GM12865 (cell line): ENCODE measurements at regions not wholly inside any gene's neighbourhood (a gene's known extent, or its start where the extent isn't known, plus 50 kb on each side); places are given as distances from the start of the nearest gene placed in this dataset.

ENCODE experiments used
- DNase-seq: peaks from one replicate; pipeline ENCODE4 v3.0.0; 2010; ENCODE audit warnings: low read depth
- H3K4me3 ChIP-seq: 2 replicates; pipeline ENCODE4 v1.5.1; 2011; ENCODE audit warnings: mild to moderate bottlenecking, low read depth, low read length, control low read depth
- TF ChIP-seq, protein P1 (sequence below): IDR thresholded peaks from 2 replicates; pipeline ENCODE4 v1.5.1; 2011; ENCODE audit warnings: low read length, control low read depth, low read depth, inconsistent platforms; ENCODE audit not compliant: insufficient read depth; ENCODE audit errors: missing control alignments

DNA sequence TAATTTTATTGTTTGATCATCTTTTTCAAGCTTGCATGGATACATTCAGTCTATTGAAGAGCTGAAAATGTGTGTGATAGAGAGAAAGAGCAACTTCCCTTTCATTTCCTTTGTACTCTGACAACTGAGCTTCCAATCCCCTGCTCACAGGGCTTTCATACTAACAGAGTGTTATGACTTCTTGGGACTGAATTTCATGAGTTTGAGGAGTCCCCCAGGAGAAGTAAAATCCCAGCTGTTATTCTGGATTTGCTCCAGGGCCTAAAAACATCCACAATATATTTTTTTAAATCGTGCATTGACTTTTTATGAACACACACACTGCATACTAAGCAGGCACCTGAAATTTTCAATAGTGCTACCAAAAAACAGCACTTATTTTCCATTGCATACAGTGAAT is 195.8 kb upstream of the CAND1 start:
- TF ChIP-seq, protein P1, sequence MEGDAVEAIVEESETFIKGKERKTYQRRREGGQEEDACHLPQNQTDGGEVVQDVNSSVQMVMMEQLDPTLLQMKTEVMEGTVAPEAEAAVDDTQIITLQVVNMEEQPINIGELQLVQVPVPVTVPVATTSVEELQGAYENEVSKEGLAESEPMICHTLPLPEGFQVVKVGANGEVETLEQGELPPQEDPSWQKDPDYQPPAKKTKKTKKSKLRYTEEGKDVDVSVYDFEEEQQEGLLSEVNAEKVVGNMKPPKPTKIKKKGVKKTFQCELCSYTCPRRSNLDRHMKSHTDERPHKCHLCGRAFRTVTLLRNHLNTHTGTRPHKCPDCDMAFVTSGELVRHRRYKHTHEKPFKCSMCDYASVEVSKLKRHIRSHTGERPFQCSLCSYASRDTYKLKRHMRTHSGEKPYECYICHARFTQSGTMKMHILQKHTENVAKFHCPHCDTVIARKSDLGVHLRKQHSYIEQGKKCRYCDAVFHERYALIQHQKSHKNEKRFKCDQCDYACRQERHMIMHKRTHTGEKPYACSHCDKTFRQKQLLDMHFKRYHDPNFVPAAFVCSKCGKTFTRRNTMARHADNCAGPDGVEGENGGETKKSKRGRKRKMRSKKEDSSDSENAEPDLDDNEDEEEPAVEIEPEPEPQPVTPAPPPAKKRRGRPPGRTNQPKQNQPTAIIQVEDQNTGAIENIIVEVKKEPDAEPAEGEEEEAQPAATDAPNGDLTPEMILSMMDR, result no peak

DNA sequence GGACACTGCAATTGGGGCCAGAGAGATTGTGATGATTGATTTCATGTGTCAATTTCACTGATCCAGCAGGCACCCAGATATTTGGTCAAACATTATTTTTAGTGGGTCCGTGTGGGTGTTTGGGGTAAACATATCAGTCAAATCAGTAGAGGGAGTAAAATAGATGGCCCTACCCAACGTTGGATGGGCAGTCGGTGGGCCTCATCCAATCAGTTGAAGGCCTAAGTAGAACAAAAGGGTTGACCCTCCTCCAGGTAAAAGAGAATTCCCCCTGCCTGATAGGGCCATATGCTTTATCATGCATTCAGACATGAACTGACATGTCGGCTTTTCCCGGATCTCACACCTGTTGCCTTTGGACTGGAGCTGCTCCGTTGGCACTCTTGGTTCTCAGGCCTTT is 195.1 kb upstream of the CAND1 start:
- DNase-seq, result no peak
- H3K4me3 ChIP-seq, result no peak overlapping the region

More for the DNA sequence above, 195.8 kb upstream of the CAND1 start:
- no peak for DNase-seq
- no peak overlapping the region for H3K4me3 ChIP-seq

DNA sequence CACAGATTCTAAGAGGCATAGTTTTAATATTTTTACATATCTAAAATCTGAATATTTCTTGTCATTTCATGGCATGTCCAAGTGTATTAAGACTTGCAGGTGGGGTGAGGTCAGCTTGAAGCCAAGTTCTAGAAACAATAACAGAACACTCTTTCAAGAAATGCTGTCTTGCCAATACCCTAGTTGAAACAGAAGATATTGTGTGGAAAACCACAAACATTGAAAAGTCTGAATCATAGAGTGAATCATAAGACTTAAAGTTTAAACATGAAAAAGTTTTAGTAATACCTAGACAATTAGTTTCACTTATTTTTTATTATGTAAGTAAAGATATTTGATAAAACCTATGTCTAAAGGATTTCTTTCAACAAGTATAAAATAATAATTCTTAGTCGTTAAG is 191.5 kb upstream of the CAND1 start:
- TF ChIP-seq, protein P1, result no peak
- no peak for DNase-seq
- H3K4me3 ChIP-seq, result no peak overlapping the region

More for the DNA sequence above, 195.1 kb upstream of the CAND1 start:
- TF ChIP-seq, protein P1, result no peak

- TF ChIP-seq, protein P1, result no peak
- DNase-seq, result no peak
- no peak overlapping the region for H3K4me3 ChIP-seq
These were observed 190.2 kb upstream of the CAND1 start for GRCh38 chr12:67078957-67079356.

DNA sequence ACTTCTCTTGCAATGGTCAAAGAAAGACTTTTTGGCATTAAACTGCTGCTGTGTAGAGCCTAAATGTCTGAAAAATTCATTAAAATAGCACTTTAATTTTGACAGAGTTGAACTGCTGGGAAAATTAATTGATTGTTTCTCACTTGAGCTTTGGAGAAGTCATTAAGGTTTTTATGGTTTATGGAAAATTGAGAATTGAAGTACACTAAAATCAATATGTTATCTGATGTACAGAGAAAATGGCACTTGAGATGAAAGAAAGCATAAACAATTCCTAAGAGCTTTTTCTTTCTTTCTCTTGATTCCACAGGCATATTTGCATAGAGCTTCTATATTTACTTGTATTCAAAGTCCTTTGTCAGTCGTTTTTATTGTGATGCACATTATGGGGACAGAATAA is 188.5 kb upstream of the CAND1 start:
- TF ChIP-seq, protein P1, result no peak
- no peak for DNase-seq
- no peak overlapping the region for H3K4me3 ChIP-seq

DNA sequence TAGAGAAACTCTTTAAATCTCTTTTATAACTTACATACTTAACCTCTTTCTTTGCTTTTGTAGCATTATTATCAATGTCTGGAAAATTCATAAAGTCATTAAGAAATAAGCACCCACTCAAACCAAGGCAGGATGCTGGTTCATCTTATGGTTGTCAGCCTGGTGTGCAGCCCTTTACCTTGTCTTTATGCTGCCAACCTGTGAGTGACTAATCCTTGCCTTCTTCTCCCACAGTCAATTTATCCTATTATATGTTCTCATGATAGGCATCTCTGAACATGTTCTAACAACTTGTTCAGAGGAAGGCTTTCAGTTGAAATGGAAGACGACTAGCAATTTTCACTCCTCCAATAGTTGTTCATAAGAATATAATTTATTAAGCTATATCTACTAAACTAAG is 186.9 kb upstream of the CAND1 start:
- DNase-seq, result no peak
- TF ChIP-seq, protein P1, result no peak

GRCh38 chr12:67085699-67086098 is 183.5 kb upstream of the CAND1 start:
- H3K4me3 ChIP-seq, result no peak overlapping the region
- no peak for DNase-seq
- TF ChIP-seq, protein P1, result no peak

More for the DNA sequence above, 186.9 kb upstream of the CAND1 start:
- H3K4me3 ChIP-seq, result no peak overlapping the region
